ENCODE measurements at regions not wholly inside any gene's neighbourhood (a gene's known extent, or its start where the extent isn't known, plus 50 kb on each side); places are given as distances from the start of the nearest gene placed in this dataset.

DNA sequence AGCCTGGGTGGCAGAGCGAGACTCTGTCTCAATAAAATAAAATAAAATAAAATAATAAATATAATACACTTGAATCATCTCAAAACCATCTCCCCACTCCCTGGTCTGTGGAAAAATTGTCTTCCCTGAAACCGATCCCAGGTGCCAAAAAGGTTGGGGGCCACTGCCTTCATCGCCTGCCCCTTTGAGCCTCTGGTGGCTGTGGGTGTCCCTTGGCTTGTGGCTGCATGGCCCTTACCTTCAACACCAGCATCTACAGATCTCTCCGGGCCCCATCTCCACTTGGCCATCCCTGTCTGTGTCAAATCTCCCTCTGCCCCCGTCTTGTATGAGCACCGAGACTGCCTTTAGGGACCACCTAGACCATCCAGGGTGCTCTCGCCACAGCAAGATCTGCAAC lies 177.3 kb downstream of the SEC14L1 start:
- DNase-seq (peak in 1 of 6 donors; percentile 24), FAIRE-seq (no peak), ATAC-seq (no peak)
- 97 to 98% methylated on average over 7 of the region's 7 CpGs for WGBS, 2 donors
- no peak overlapping the region for H3K4me3 ChIP-seq
- H3K4me1 ChIP-seq, result peaks cover 0 to 12% (median 0%) of the 10 kb centered on the region in 3 donors
- intact Hi-C loops (cut with DNase I), result no loop called here
- no peak overlapping the region for H3K27ac ChIP-seq
- no peaks in the 10 kb centered on the region for H3K36me3 ChIP-seq
- no peaks in the 10 kb centered on the region for H3K27me3 ChIP-seq
- TF ChIP-seq, protein P1, sequence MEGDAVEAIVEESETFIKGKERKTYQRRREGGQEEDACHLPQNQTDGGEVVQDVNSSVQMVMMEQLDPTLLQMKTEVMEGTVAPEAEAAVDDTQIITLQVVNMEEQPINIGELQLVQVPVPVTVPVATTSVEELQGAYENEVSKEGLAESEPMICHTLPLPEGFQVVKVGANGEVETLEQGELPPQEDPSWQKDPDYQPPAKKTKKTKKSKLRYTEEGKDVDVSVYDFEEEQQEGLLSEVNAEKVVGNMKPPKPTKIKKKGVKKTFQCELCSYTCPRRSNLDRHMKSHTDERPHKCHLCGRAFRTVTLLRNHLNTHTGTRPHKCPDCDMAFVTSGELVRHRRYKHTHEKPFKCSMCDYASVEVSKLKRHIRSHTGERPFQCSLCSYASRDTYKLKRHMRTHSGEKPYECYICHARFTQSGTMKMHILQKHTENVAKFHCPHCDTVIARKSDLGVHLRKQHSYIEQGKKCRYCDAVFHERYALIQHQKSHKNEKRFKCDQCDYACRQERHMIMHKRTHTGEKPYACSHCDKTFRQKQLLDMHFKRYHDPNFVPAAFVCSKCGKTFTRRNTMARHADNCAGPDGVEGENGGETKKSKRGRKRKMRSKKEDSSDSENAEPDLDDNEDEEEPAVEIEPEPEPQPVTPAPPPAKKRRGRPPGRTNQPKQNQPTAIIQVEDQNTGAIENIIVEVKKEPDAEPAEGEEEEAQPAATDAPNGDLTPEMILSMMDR (IDR thresholded peaks at IDR 0.05), result no peak
- no peaks in the 10 kb centered on the region for H3K9me3 ChIP-seq

DNA sequence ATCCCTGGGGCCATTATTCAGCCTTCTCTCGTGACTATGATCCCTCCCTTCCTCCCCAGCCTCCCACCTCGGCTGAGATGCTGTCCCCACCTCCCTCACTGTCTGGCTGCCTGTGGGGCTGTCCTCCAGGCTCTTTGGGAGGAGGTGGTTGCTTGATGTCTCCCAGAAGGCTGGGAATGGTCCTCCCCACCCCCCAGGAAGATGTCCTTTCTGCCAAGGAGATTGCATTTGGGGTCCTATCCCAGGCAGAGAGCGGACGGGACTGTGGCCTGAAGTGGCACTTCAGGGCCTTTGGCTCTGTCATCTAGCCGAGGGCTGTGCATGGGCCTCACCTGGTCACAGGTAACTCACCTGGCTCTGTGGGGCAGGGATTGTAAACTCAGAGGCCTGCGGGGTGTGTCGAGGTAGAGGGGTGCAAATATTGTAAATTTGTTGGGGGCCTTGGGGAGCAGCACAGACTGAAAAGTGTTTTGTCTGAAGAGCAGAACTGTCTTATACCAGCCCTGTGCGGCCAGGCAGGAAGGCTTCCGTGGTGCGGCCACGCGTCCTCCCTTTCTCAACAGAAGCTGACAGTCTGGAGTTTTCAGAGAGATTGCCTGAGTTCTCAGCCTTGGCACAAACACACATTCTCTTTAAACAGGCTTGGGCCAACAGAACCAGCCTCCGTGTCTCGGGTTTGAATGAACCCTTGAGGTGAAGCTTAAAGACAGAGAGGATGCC lies 177.9 kb downstream of the SEC14L1 start:
- TF ChIP-seq, protein P1 (IDR thresholded peaks at IDR 0.05), result no peak
- Histone ChIP-seq H3K4me3 (no peak overlapping the region), H3K36me3 (no peaks in the 10 kb centered on the region), H3K9me3 (no peaks in the 10 kb centered on the region), H3K27me3 (no peaks in the 10 kb centered on the region), H3K27ac (peak overlapping the region; percentile 48 to 89 (median 70)), H3K4me1 (peaks cover 0 to 12% (median 0%) of the 10 kb centered on the region in 3 donors)
- FAIRE-seq (no peak), ATAC-seq (peak in 3 of 4 donors; percentile 14 to 24 (median 18)), DNase-seq (no peak)
- intact Hi-C loops (cut with DNase I), result no loop called here
- 76 to 77% methylated on average over 14 of the region's 14 CpGs for WGBS, 2 donors

DNA sequence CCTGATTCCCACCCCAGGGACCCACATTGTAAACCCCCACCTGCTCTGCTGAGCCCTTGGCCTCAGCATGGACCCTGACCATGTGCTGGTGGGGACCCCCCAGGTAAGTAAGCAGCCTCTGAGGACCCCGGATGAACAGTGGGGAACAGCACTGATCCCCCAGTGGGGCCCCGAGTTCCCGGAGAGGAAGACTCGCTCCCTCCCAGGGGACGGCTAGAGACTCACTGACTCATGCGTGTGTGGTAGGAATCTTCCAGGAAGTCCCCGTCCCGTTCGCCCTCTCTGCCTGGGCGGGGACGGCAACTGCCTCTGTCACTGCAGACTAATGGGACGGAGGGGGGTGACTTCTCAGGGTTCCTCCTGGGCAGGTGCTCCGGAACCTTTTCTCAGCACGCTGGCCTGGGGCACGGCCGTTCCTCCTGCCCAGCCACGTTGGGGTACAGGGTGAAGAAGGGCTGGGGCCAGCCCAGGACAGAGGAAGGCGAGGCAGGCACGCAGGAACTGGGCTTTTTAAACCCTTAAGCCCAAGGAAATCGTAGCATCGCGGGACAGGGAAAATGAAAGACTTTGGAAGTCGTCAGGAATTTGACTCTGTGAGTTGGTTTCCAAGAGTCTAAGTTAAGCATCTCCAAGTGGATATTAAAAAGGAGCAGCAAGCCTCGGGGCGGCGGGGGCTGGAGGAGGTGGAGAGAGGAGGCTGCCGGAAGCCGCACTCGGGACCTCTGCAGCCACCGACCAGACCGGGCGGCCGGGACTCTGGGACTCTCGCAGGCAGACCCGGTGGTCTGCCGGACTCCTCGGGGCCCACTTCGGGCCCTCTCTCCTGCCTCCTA lies 178.7 kb downstream of the SEC14L1 start:
- Histone ChIP-seq H3K36me3 (no peaks in the 10 kb centered on the region), H3K9me3 (no peaks in the 10 kb centered on the region), H3K27ac (peak overlapping the region; percentile 48 to 89 (median 70)), H3K4me3 (peak overlapping the region in 2 of 4 donors; percentile 3 to 35), H3K4me1 (peaks cover 0 to 12% (median 0%) of the 10 kb centered on the region in 3 donors), H3K27me3 (no peaks in the 10 kb centered on the region)
- TF ChIP-seq, protein P1 (IDR thresholded peaks at IDR 0.05), result no peak
- DNase-seq (peak in 5 of 6 donors; percentile 57 to 76 (median 70)), ATAC-seq (peak; percentile 55 to 81 (median 78)), FAIRE-seq (no peak)
- WGBS, 2 donors, result 71 to 73% methylated on average over 38 of the region's 38 CpGs
- intact Hi-C loops (cut with DNase I), result loop anchor here in 1 of 3 donors (10.0 kb wide), 1 partner anchor 175 kb away; no protein-coding TSS in a partner anchor

- H3K36me3 ChIP-seq, result no peaks in the 10 kb centered on the region
- TF ChIP-seq, protein P1 (IDR thresholded peaks at IDR 0.05), result no peak
- no peaks in the 10 kb centered on the region for H3K9me3 ChIP-seq
- intact Hi-C loops (cut with DNase I), result loop anchor here in 1 of 3 donors (10.0 kb wide), 1 partner anchor 175 kb away; no protein-coding TSS in a partner anchor
- H3K27me3 ChIP-seq, result no peaks in the 10 kb centered on the region
- no peak for ATAC-seq
- H3K27ac ChIP-seq, result peak overlapping the region in 3 of 4 donors; percentile 63 to 89 (median 78)
- DNase-seq, result no peak
- 83 to 86% methylated on average over 18 of the region's 18 CpGs for WGBS, 2 donors
- peak overlapping the region in 2 of 4 donors; percentile 3 to 35 for H3K4me3 ChIP-seq
- no peak for FAIRE-seq
- H3K4me1 ChIP-seq, result peaks cover 0 to 12% (median 0%) of the 10 kb centered on the region in 3 donors
These were observed 179.3 kb downstream of the SEC14L1 start for GRCh38 chr17:77320044-77320440.

Measured in pancreas (tissue), 10 donors.